Ramos (cell line): ENCODE measurements at regions not wholly inside any gene's neighbourhood (a gene's known extent, or its start where the extent isn't known, plus 50 kb on each side); places are given as distances from the start of the nearest gene placed in this dataset.
"Not testable (repeated sequence)": the region's sequence is repeated elsewhere in the genome, so short reads cannot be mapped to it uniquely, and the experiment has no call there.

Experiments
- in situ Hi-C: fragments of 300-500 bp; cut with MboI; formaldehyde crosslinking; loops from one replicate; pipeline ENCODE4 v1.14.3; 2022; ENCODE audit warnings: low sequenced_read_pairs; ENCODE audit not compliant: unreplicated experiment

- in situ Hi-C loops: no loop called here
These were observed 157.6 kb downstream of the DUSP6 start for GRCh38 chr12:89194683-89195082.

- in situ Hi-C loops: no loop called here
These were observed 159.9 kb downstream of the DUSP6 start for GRCh38 chr12:89192429-89192828.

GRCh38 chr12:89191597-89191996 is 160.7 kb downstream of the DUSP6 start:
- in situ Hi-C loops: not testable (repeated sequence)

- in situ Hi-C loops: no loop called here
These were observed 162.9 kb downstream of the DUSP6 start for GRCh38 chr12:89189448-89189847.

GRCh38 chr12:89187507-89187906 is 164.8 kb downstream of the DUSP6 start:
- in situ Hi-C loops: no loop called here

GRCh38 chr12:89185889-89186288 is 166.4 kb downstream of the DUSP6 start:
- in situ Hi-C loops: no loop called here

- in situ Hi-C loops: no loop called here
These were observed 167.1 kb downstream of the DUSP6 start for GRCh38 chr12:89185181-89185580.

- in situ Hi-C loops: no loop called here
These were observed 168.3 kb downstream of the DUSP6 start for GRCh38 chr12:89183985-89184435.

GRCh38 chr12:89181271-89181920 is 170.9 kb downstream of the DUSP6 start:
- in situ Hi-C loops: no loop called here

- in situ Hi-C loops: no loop called here
These were observed 171.8 kb downstream of the DUSP6 start for GRCh38 chr12:89180496-89180895.

- in situ Hi-C loops: no loop called here
These were observed 172.3 kb downstream of the DUSP6 start for GRCh38 chr12:89179983-89180382.

GRCh38 chr12:89179245-89179644 is 173.1 kb downstream of the DUSP6 start:
- in situ Hi-C loops: no loop called here

GRCh38 chr12:89177802-89178395 is 174.4 kb downstream of the DUSP6 start:
- in situ Hi-C loops: no loop called here

GRCh38 chr12:89176676-89177075 is 175.6 kb downstream of the DUSP6 start:
- in situ Hi-C loops: no loop called here

GRCh38 chr12:89173678-89174077 is 178.6 kb downstream of the DUSP6 start:
- in situ Hi-C loops: no loop called here

GRCh38 chr12:89173096-89173495 is 179.2 kb downstream of the DUSP6 start:
- in situ Hi-C loops: no loop called here

GRCh38 chr12:89172224-89172623 is 180.1 kb downstream of the DUSP6 start:
- in situ Hi-C loops: no loop called here

- in situ Hi-C loops: no loop called here
These were observed 183.0 kb downstream of the DUSP6 start for GRCh38 chr12:89169321-89169720.

- in situ Hi-C loops: no loop called here
These were observed 184.3 kb downstream of the DUSP6 start for GRCh38 chr12:89167986-89168385.

GRCh38 chr12:89166525-89166934 is 185.8 kb downstream of the DUSP6 start:
- in situ Hi-C loops: no loop called here

GRCh38 chr12:89166121-89166520 is 186.2 kb downstream of the DUSP6 start:
- in situ Hi-C loops: no loop called here

GRCh38 chr12:89165703-89166102 is 186.6 kb downstream of the DUSP6 start:
- in situ Hi-C loops: no loop called here
